Testis (tissue), 2 donors: ENCODE measurements at regions not wholly inside any gene's neighbourhood (a gene's known extent, or its start where the extent isn't known, plus 50 kb on each side); places are given as distances from the start of the nearest gene placed in this dataset.

Source experiments
- DNase-seq: peaks from one replicate; pipeline ENCODE4 v3.0.0-alpha.2; 2019
- H3K27ac ChIP-seq, 2 donors: fragments of 200-600 bp; sonication (generic); one replicate each; pipeline ENCODE4 v1.5.1; 2019
- H3K27me3 ChIP-seq: fragments of 200-600 bp; sonication (generic); one replicate; pipeline ENCODE4 v1.5.1; 2019
- H3K36me3 ChIP-seq: fragments of 200-600 bp; sonication (generic); one replicate; pipeline ENCODE4 v1.5.1; 2017; ENCODE audit warnings: low read depth; ENCODE audit errors: missing control alignments
- H3K4me1 ChIP-seq: fragments of 200-600 bp; sonication (generic); one replicate; pipeline ENCODE4 v1.5.1; 2019
- H3K4me3 ChIP-seq, 2 donors: fragments of 200-600 bp; sonication (generic); one replicate each; pipeline ENCODE4 v1.5.1; 2017 to 2019
- H3K9me3 ChIP-seq: fragments of 200-600 bp; sonication (generic); one replicate; pipeline ENCODE4 v1.5.1; 2017
- POLR2A ChIP-seq: fragments of 450-650 bp; IDR thresholded peaks from one replicate; pipeline ENCODE4 v1.6.1; 2017; ENCODE audit warnings: antibody characterized with exemption, mild to moderate bottlenecking, moderate library complexity
- WGBS, 2 donors: methylation state at CpG; one replicate each; pipeline ENCODE4 v1.1.5; 2018; 5-methylcytosine and 5-hydroxymethylcytosine counted together
- intact Hi-C: fragments of 100-400 bp; cut with DNase I; formaldehyde crosslinking; loops from one replicate; pipeline ENCODE4 v1.15.1; 2023; ENCODE audit warnings: low total_unique reads
- TF ChIP-seq, protein P1 (sequence below), 3 experiments: fragments of 450-650 bp in 2 of 3; fragments of 200-600 bp in 1 of 3; sonication (generic) in 1 of 3; IDR thresholded peaks; one replicate each; pipeline ENCODE4 v1.5.1; 2016 to 2019; ENCODE audit warnings: antibody characterized with exemption in 3 of 3, mild to moderate bottlenecking in 2 of 3, moderate library complexity in 1 of 3

- intact Hi-C loops = no loop called here
- TF ChIP-seq, protein P1, sequence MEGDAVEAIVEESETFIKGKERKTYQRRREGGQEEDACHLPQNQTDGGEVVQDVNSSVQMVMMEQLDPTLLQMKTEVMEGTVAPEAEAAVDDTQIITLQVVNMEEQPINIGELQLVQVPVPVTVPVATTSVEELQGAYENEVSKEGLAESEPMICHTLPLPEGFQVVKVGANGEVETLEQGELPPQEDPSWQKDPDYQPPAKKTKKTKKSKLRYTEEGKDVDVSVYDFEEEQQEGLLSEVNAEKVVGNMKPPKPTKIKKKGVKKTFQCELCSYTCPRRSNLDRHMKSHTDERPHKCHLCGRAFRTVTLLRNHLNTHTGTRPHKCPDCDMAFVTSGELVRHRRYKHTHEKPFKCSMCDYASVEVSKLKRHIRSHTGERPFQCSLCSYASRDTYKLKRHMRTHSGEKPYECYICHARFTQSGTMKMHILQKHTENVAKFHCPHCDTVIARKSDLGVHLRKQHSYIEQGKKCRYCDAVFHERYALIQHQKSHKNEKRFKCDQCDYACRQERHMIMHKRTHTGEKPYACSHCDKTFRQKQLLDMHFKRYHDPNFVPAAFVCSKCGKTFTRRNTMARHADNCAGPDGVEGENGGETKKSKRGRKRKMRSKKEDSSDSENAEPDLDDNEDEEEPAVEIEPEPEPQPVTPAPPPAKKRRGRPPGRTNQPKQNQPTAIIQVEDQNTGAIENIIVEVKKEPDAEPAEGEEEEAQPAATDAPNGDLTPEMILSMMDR (IDR thresholded peaks at IDR 0.05) = no peak
- no peak for TF ChIP-seq POLR2A
- no peak overlapping the region for H3K4me3 ChIP-seq
- H3K9me3 ChIP-seq = no peaks in the 10 kb centered on the region
- no peaks in the 10 kb centered on the region for H3K4me1 ChIP-seq
- H3K36me3 ChIP-seq = no peaks in the 10 kb centered on the region
- H3K27me3 ChIP-seq = no peaks in the 10 kb centered on the region
- 0 to 24% methylated on average over 1 of the region's 1 CpG for WGBS, 2 donors
- no peak overlapping the region for H3K27ac ChIP-seq
- no peak for DNase-seq
Observed at GRCh38 chr4:132063829-132064228, 1085.3 kb upstream of the PCDH10 start.

- Histone ChIP-seq H3K36me3 (no peaks in the 10 kb centered on the region), H3K27me3 (no peaks in the 10 kb centered on the region), H3K27ac (no peak overlapping the region), H3K9me3 (no peaks in the 10 kb centered on the region), H3K4me1 (no peaks in the 10 kb centered on the region), H3K4me3 (no peak overlapping the region)
- intact Hi-C loops = no loop called here
- DNase-seq = no peak
- 71 to 77% methylated on average over 2 of the region's 2 CpGs for WGBS, 2 donors
- no peak for TF ChIP-seq POLR2A
- TF ChIP-seq, protein P1 (IDR thresholded peaks at IDR 0.05) = no peak
Observed at GRCh38 chr4:132065940-132066495, 1083.1 kb upstream of the PCDH10 start.

GRCh38 chr4:132071815-132072214 lies 1077.3 kb upstream of the PCDH10 start:
- TF ChIP-seq, protein P1 (IDR thresholded peaks at IDR 0.05) = no peak
- no peak for TF ChIP-seq POLR2A
- no peak overlapping the region for H3K27ac ChIP-seq
- intact Hi-C loops = no loop called here
- H3K4me1 ChIP-seq = no peaks in the 10 kb centered on the region
- 97 to 100% methylated on average over 1 of the region's 1 CpG for WGBS, 2 donors
- no peaks in the 10 kb centered on the region for H3K36me3 ChIP-seq
- no peaks in the 10 kb centered on the region for H3K27me3 ChIP-seq
- H3K4me3 ChIP-seq = no peak overlapping the region
- H3K9me3 ChIP-seq = no peaks in the 10 kb centered on the region
- DNase-seq = no peak

DNA sequence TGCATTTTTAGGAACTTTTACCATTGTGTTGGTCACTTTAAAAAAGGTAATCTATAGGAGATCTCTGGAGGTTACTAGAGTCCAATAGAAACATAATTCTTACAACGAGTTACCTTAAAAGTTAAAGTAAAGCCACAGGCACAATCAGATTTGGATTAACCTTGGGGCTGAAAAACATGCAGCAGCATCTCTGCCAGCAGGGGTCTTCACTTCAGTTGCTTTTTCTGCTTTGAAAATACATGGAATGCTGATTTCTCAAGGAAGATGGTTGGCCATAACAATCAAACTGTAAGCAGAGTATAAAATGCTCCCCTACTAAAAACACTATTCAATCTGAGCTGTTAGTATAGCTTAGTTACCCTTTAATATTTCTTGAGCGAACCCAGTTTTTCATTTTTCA lies 1072.3 kb upstream of the PCDH10 start:
- Histone ChIP-seq H3K27ac (no peak overlapping the region), H3K4me3 (no peak overlapping the region), H3K4me1 (no peaks in the 10 kb centered on the region), H3K36me3 (no peaks in the 10 kb centered on the region), H3K27me3 (no peaks in the 10 kb centered on the region), H3K9me3 (no peaks in the 10 kb centered on the region)
- 82 to 83% methylated on average over 2 of the region's 2 CpGs for WGBS, 2 donors
- intact Hi-C loops = no loop called here
- TF ChIP-seq, protein P1 (IDR thresholded peaks at IDR 0.05) = no peak
- TF ChIP-seq POLR2A = no peak
- no peak for DNase-seq

- H3K27ac ChIP-seq = no peak overlapping the region
- no peaks in the 10 kb centered on the region for H3K36me3 ChIP-seq
- intact Hi-C loops = no loop called here
- H3K4me1 ChIP-seq = no peaks in the 10 kb centered on the region
- no peaks in the 10 kb centered on the region for H3K9me3 ChIP-seq
- no peak for DNase-seq
- H3K27me3 ChIP-seq = no peaks in the 10 kb centered on the region
- no peak overlapping the region for H3K4me3 ChIP-seq
- 88 to 93% methylated on average over 3 to 4 of the region's 4 CpGs for WGBS, 2 donors
- TF ChIP-seq, protein P1 (IDR thresholded peaks at IDR 0.05) = no peak
- no peak for TF ChIP-seq POLR2A
Observed at GRCh38 chr4:132085105-132085504, 1064.0 kb upstream of the PCDH10 start.
